NOMO-1 treated with dmso at 0.1 percent for 144 hours (cell line): ENCODE measurements at regions not wholly inside any gene's neighbourhood (a gene's known extent, or its start where the extent isn't known, plus 50 kb on each side); places are given as distances from the start of the nearest gene placed in this dataset.

ENCODE experiments used
- DNase-seq: peaks from one replicate; lab custom pipeline; 2025; ENCODE audit not compliant: unreplicated experiment; lab: John Stamatoyannopoulos, UW

DNA sequence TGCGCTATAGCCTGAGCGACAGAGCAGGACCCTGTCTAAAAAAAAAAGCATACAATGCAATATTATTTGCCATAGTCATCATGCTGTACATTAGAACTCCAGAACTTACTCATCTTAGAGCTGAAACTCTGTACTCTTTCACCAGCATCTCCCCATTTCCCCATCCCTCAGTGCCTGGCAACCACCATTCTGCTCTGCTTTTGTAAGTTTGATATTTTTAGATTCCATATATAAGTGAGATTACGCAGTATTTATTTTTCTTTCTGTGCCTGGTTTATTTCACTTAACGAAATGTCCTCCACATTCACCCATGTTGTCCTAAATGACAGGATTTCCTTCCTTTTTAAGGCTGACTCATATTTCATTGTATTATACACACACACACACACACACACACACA lies 121.8 kb downstream of the BBS10 start:
- no peak for DNase-seq

DNA sequence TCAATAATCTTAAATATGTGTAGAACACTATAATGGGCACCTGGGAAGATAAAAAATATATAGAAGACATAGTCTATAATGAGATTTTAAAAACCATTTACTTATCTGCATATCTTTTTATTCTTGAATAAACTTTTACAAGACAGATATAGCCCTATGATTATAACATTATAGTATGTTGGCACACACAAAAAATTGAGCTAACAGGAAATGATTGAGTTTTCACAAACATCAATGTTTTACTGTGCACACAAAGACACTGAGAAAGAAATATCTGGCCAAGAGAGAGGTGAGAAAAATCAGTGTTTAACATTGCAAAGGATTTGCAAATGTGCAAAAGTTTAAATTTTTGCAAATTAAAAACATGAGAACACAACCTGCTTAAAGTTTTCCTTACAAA lies 124.3 kb downstream of the BBS10 start:
- DNase-seq: no peak

DNA sequence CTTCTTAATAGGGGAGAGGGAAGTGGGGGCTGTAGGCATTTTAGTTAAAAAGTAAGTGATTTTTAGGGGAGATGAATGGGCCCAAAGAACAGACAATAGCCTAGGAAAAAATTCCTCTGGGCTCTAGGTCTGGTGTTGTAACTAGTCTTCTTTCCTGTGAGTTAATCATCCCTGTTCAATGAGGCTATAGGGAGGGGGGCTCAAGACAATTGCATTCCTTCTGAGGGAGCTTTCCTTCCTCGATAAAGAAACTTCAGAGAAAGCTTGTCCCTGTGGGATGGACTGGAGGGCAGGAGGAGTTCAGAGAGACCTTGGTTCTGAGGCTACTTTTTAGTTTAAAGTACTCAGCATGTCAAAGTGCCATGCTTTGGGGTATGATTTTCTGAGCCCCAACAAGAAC lies 127.2 kb downstream of the BBS10 start:
- DNase-seq: no peak

DNA sequence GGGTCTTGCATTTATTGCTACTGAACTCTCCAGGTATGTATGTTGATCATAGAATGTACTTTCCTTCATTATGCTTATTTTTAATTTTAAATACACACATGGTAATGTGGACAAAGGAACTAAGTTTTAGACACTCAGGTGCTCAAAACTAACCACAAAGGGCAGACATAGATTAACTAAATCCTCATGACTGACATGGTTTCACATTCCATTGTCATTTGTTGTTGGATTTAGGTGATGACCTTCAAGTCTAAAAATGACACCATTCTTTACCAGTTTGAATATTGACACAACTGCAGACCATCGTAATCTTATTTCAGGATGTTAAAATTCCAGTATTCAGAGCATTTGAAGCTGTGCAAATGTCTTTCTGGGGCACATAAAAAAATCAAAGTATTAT lies 128.4 kb downstream of the BBS10 start:
- no peak for DNase-seq

DNA sequence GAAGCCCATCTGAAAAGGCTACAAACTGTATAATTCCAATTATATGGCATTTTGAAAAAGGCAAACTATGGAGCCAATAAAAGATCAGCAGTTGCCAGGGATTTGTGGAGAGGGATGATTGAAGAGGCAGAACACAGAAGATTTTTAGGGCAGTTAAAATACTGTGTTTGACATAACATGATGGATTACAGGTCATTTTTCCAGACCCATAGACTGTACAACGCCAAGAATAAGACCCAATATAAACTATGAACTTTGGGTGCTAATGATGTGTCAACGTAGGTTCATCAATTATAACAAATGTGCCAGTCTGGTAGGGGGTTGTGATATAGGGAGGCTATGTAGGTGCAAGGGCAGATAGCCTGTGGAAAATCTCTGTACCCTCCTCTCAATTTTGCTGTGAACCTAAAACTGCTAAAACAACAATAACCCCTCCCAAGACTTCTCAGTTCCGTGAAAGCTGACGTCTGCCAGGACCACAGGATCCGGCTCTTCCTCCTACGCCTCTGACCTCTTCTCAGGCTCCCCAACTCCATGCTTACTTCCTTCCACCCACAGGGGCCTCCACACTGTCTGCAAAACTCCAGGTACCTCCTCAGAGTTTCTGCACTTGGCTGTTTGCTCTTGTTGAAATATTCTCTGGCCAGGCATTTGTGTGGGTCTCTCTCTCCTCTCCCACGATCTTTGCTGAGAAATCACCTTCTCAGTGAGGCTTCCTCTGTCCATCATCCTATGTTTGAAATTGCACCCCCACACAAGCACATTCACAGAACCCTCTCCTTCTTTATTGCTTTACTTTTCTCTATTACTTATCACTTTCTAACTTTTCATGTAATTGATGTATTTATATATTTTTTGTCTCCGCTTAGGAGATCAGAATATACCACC lies 131.4 kb downstream of the BBS10 start:
- DNase-seq: no peak

DNA sequence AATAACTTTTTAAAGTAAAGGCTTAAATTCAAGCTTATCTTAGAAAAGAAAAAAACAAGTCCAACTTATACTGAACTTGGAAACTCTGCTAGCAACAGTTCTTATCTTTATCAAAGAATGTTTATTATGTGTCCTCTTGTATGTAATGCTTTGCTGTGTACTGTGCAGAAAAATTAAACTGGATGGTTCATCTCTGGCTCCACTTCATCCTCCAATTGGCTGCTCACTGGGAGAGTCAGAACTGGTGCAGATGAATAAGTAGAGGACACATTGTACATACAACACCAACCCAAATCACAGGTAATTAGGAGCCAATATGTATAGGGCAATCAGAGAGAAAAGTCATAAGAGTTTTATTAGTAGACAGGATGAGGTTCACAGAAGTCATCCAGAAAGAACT lies 123.6 kb upstream of the NAP1L1 start:
- no peak for DNase-seq

DNA sequence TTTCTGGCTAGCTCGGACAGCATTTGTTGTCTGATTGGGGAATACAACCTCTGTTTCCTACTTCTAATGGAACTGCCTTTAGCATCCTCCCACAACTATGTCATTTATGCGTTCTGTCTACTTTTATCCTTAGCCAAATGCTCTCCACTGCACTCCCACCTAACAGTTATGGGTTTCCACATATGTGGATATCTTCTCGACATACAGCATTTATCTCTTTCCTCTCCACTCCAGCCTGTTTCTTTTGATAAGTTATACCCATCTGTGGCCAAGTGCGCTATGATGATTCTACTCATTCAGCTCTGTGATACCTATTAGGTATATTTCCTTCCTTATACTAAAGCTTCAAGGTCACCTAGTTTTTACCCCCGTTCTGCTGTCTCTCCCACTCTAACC lies 122.2 kb upstream of the NAP1L1 start:
- DNase-seq: no peak

DNA sequence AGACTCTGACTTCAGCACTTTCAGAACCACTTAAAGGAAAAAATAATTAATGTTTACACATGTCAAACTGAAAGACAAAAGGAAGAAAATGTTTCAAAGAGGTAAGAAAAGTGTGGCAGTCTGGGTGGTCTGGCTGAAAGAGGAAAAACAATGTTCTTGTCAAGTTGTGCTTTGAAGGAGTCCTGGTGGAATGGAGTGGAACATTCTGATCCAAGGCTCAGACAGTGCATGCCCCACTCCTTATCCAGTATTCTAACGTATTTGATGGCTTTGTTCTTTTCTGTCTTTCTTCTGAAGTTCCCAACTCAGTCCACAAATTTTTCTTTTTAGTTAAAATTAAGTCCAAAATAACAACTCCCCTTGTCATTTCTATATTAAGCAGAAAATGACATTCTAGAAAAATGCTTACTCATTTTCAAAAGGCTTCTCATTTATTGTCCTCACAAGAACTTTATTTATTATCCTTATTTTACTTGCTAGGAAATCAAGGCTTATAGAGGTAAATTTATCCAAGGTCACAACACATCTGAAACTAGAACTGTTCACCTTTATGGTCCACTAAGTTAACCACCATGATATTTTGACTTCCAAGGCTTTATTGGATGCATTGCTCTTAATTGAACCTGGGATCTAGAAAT lies 121.7 kb upstream of the NAP1L1 start:
- no peak for DNase-seq

DNA sequence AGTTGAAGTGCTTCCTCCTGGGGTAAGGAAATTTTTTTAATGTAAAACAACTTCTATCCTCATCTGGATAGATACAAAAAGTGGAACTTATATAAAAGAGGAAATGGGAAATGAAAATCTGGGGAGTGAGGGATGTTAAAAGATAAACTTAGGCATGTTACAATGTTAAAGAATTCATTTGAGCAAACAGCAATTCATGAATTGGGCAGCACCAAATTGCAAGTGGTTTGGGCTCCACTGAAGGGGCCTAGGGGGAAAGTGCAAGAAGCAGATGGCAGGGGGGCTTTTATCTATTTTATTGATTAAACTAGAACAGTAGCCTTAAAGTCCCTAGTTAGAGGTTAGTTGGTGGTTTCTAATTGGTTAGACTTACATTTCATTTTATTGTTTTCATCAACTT lies 118.1 kb upstream of the NAP1L1 start:
- no peak for DNase-seq

DNA sequence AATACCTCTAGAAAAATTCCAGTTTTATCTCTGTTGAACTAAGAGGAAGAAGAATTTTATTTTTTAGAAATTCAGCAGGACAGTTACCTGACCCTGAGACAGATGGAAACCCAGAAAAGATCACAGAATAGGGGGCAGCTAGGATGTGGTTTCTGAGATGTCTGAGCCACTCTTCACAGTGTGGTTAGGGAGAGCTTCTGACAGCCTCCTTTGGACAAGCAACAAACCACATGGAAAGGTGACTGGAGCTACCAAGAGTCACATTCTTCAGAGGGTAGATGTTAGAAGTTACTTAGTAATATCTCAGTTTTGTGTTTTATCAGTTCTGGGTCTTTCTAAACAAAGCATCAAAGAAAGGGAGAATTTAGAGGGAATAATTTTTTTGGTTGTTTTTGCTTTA lies 117.3 kb upstream of the NAP1L1 start:
- no peak for DNase-seq

DNA sequence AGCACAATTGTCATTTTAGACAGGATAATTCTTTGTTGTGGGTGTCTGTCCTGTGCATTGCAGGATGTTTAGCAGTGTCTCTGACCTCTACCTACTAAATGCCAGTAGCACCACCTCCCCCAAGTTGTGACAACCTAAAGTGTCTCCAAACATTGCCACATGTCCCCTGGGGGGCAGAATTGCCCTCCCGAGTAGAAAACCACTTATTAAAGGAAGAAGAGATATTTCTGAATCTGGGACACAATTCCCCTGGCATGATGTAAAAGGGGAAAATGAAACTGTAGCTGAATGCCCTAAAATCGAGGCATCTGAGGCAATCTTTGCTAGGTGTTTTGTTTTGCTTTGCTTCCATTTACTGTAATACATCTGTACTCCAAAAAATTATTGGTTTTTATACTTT lies 116.8 kb upstream of the NAP1L1 start:
- no peak for DNase-seq

DNA sequence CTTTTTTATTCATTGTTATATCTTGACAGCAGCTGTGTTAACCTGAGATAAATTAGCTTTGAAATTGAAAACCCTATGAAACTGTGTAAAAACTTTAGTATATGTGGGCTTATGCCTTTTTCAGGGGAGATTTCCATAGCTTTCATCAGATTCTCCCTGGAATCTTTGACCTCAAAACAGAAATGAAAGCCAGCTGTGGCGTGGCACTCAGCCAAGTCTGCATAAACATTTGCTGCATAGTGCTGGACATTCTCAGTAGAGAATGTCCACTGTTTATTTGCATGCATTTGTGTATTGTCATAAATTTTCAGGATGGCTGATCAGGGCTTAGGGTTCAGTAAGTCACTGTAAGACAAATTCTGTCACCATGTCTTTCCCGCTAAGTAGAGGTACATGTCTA lies 115.3 kb upstream of the NAP1L1 start:
- no peak for DNase-seq

DNA sequence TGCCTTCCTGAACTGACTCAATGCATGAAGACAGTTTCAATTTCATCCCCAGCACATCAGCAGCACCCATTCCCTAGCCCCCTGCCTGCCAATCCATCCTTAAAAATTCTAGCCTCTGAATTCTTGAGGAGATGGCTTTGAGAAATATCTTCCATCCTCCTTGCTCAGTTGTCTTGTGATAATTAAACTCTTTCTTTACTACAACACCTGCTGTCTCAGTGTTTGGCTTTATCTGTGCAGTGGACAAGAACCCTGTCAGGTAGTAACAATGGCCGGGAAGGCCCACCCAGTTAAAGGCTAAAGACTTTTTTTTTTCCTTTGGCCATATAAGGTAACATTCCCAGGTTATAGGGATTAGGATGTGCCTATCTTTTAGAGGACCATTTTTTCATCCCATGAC lies 114.4 kb upstream of the NAP1L1 start:
- DNase-seq: no peak

DNA sequence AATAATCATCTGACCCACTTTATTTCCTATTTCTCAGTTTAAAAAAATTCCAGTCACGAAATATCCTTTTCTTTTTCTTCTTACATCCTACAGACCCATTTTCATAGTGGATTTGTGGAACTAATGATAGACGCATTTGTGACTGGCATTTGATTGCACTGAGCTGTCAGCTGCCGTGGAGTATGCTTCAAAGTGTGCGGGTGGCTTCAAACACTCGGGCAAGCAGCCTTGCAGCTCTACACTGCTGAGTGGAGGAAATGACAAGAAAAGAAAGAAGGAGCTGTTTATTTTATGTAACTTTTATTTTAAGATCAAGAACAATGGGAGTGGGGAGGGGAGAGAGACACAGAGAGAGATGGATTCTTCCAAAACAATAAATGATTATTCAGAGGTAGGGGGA lies 112.8 kb upstream of the NAP1L1 start:
- DNase-seq: no peak

DNA sequence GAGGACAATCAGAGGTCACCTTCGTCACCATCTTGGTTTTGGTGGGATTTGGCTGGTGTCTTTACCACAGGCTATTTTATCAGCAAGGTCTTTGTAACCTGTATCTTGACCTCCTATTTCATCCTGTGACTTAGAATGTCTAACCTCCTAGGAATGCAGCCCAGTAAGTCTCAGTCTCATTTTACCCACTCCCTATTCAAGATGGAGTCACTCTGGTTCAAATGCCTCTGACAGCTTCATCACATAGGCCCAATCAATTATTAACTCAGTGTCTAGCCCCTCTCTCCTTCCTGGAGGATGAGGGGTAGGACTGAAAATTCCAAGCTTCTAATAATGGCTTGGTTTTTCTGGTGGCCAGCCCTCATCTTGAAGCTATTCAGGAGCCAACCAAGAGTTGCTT lies 111.4 kb upstream of the NAP1L1 start:
- DNase-seq: no peak

DNA sequence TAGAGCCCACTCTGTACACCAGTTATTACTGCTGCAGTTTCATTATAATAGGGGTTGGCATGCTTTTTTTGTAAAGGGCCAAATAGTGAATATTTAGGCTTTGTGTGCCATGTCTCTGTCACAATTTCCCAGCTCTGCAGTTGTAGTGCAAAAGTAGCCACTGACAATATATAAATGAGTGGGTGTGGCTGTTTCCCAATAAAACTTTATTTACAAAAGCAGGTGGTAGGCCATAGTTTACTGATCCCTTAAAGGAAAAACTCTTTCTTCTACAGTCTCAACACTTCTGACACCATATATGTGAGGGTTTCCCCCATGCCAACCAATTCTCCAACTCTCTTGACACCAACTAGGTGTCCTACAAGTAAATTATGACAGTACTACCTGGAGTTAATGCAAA lies 110.2 kb upstream of the NAP1L1 start:
- DNase-seq: no peak

DNA sequence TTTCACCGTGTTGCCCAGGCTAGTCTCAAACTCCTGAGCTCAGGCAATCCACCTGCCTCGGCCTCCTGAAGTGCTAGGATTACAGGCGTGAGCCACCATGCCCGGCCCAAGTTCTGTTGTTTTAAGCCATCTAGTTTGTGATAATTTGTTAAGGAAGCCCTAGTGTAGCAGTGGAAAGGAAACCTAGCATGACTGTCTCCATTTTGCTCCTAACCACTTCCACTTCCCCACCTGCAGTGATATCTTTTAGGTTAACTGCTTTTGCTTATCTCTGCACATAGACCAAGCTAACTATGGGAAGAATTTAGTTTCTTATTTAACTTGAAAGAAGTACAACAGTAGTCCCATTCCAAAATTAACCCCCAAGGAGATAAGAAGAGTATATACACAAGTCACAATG lies 109.5 kb upstream of the NAP1L1 start:
- no peak for DNase-seq

DNA sequence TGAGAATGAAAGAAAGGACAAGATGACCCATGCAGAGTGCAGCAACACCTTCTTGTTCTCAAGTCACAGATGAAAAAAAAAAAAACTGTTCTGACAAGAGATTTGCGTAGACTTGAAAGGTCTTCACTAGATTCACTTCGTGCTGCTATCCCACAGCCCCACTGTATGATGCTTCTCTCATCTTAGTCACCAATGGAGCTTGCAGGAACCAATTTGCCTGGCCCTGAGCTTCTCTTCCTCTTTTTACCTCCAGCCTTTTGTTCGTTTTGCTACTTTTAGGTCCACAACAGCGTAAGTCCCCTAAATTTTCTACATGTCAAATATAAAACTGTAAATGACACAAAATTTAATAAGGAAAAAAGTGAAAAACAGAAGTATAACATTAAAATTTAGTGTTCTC lies 107.9 kb upstream of the NAP1L1 start:
- DNase-seq: no peak

DNA sequence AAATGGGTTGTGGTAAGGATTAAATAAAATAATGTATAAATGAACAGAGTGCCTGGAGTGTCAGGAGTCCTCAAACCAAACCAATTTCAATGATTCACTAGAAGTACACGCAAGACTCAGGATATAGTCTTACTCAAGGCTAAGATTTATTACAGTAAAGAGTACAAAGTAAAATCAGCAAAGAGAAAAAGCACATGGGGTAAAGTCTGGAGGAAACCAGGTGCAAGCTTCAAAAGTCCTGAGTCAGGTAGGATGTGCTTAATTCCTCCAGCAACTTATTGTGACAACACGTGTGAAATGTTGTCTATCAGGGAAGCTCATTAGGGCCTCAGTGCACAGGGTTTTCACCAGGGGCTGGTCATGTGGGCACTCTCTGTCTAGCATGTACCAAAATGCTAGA lies 105.8 kb upstream of the NAP1L1 start:
- DNase-seq: no peak

DNA sequence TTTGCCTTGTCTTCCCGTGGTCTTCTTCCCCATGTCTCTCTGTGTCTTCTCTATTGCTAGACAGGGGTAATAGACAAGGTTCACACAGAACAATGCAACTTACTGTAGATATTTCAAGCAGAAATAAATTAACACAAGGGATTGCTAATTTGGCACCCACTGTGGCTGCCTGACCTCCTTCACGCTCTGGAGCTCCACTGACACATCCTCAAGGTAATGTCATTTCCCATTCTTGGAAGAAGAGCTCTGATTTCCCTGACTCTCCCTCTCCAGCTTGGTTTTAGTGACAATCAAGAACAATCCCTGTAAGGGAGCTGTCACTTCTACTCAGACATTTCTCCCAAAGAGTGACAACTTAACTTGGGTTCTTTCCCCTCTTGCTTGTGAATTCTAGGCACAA lies 105.4 kb upstream of the NAP1L1 start:
- DNase-seq: no peak

DNA sequence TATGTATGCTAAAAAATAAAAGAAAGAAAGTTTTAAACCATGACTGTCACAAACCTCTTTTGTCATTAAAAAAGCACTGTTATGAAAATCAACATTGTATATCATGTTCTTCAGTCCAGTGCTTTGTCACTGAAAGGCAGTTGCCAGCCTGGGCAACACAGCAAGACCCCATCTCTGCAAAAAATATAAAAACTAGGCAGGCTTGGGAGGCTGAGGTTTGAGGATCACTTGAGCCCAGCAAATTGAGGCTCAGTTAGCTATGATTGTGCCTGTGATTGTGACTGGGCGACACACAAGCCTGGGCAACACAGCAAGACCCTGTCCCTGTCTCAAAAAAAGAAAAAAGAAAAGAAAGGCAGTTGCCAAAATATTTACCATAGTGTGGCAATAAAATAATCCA lies 102.7 kb upstream of the NAP1L1 start:
- DNase-seq: no peak

DNA sequence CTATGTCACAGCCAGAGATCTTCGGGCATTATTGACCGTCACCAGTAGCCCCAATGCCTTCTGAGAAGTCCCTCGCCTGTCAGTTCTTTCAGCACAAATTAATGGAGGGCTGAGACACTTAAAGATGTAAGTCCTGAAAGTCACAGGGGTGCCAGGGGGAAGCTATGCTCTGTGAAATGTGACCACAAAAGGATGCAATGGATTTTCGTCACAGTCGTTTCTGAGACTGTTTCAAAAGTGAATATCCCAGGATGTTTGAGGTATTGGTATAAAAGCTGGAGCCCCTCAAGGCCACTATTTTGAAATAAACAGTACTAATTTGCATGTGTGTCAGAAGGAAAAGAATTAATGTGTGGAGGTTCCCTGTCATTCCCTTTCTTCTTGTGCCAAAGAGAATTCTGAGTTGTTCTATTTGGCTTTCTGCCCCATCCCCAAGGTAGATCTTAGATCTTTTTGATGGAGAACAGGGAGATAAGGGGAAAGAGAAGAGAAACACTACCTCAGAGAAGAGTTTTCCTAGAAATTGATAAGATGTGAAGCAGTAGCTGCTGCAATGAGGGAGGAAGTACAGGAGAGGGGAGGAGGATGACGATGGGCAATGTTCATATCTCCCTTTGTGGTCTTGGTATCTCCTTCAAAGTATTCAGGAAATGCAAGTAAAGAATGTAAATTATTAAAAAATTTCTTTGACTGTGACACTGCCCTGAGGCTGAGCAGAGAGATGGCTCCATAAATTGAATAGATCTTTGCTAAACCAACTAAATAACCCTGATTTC lies 101.8 kb upstream of the NAP1L1 start:
- DNase-seq: no peak
